GM23338 (cell line): ENCODE measurements at regions not wholly inside any gene's neighbourhood (a gene's known extent, or its start where the extent isn't known, plus 50 kb on each side); places are given as distances from the start of the nearest gene placed in this dataset.

Source experiments
- ATAC-seq: fragments of 200-7000 bp; cut with Tn5 transposase; 3 replicates; pipeline ENCODE4 v1.9.1; 2020
- DNase-seq: peaks from one replicate; pipeline ENCODE4 v3.0.0-alpha.2; 2015; ENCODE audit warnings: low spot score
- H2AFZ ChIP-seq: fragments of 200-600 bp; sonication (generic); 2 replicates; pipeline ENCODE4 v1.8.0; 2016; ENCODE audit warnings: antibody characterized with exemption, mild to moderate bottlenecking, moderate library complexity
- H3F3A ChIP-seq: fragments of 200-600 bp; sonication (generic); replicated peaks from 2 replicates; pipeline ENCODE4 v1.8.0; 2017; ENCODE audit warnings: antibody characterized with exemption, mixed run types, low read depth
- H3K27ac ChIP-seq: fragments of 200-600 bp; sonication (generic); 2 replicates; pipeline ENCODE4 v1.6.1; 2016; ENCODE audit warnings: low read depth
- H3K27me3 ChIP-seq: fragments of 200-600 bp; sonication (generic); 2 replicates; pipeline ENCODE4 v1.8.0; 2016; ENCODE audit warnings: mild to moderate bottlenecking, mixed run types, moderate library complexity; ENCODE audit not compliant: insufficient read depth
- H3K36me3 ChIP-seq: fragments of 200-600 bp; sonication (generic); 2 replicates; pipeline ENCODE4 v1.8.0; 2016; ENCODE audit warnings: mild to moderate bottlenecking; ENCODE audit not compliant: insufficient read depth
- H3K4me1 ChIP-seq: fragments of 200-600 bp; sonication (generic); 2 replicates; pipeline ENCODE4 v1.8.0; 2016; ENCODE audit warnings: mild to moderate bottlenecking, moderate library complexity; ENCODE audit not compliant: insufficient read depth
- H3K4me2 ChIP-seq: fragments of 200-600 bp; sonication (generic); 2 replicates; pipeline ENCODE4 v1.7.1; 2017; ENCODE audit warnings: mixed run types
- H3K4me3 ChIP-seq: fragments of 200-600 bp; sonication (generic); 2 replicates; pipeline ENCODE4 v1.6.1; 2016; ENCODE audit warnings: mixed run types
- H3K79me2 ChIP-seq: fragments of 200-600 bp; sonication (generic); replicated peaks from 2 replicates; pipeline ENCODE4 v1.8.0; 2017; ENCODE audit warnings: mild to moderate bottlenecking; ENCODE audit not compliant: insufficient read depth
- H3K9me2 ChIP-seq: fragments of 200-600 bp; sonication (generic); 2 replicates; pipeline ENCODE4 v1.8.0; 2017; ENCODE audit not compliant: insufficient read depth
- H4K20me1 ChIP-seq: fragments of 200-600 bp; sonication (generic); replicated peaks from 2 replicates; pipeline ENCODE4 v1.8.0; 2017; ENCODE audit warnings: mild to moderate bottlenecking; ENCODE audit not compliant: insufficient read depth
- H3K27ac Mint-ChIP-seq: 2 replicates; pipeline ENCODE4 v1.8.0; 2020; ENCODE audit warnings: inconsistent platforms, mild to moderate bottlenecking, moderate library complexity, mixed read lengths
- H3K27me3 Mint-ChIP-seq: 3 replicates; pipeline ENCODE4 v1.8.0; 2022; ENCODE audit warnings: low read depth, mild to moderate bottlenecking, moderate library complexity, mixed read lengths, inconsistent platforms; ENCODE audit not compliant: insufficient read depth, poor library complexity
- H3K36me3 Mint-ChIP-seq: 3 replicates; pipeline ENCODE4 v1.8.0; 2021; ENCODE audit warnings: low read depth, mild to moderate bottlenecking, inconsistent platforms, moderate library complexity, mixed read lengths
- H3K4me1 Mint-ChIP-seq: 3 replicates; pipeline ENCODE4 v1.8.0; 2020; ENCODE audit warnings: mild to moderate bottlenecking, inconsistent platforms, mixed read lengths
- H3K4me3 Mint-ChIP-seq: 3 replicates; pipeline ENCODE4 v1.8.0; 2021; ENCODE audit warnings: moderate library complexity, mild to moderate bottlenecking, inconsistent platforms, mixed read lengths
- H3K9me3 Mint-ChIP-seq: 3 replicates; pipeline ENCODE4 v1.8.0; 2020; ENCODE audit warnings: moderate library complexity, mild to moderate bottlenecking, inconsistent platforms, mixed read lengths
- CREB1 ChIP-seq: fragments of 250-450 bp; sonication (Bioruptor Pico); IDR thresholded peaks from 2 replicates; pipeline ENCODE4 v1.5.0; 2020; ENCODE audit warnings: low read depth, mild to moderate bottlenecking, moderate library complexity
- EZH2 ChIP-seq: fragments of 200-600 bp; sonication (generic); IDR thresholded peaks from one replicate; pipeline ENCODE4 v1.8.0; 2017; ENCODE audit warnings: antibody characterized with exemption, mild to moderate bottlenecking, low read depth; ENCODE audit not compliant: unreplicated experiment
- EZH2phosphoT487 ChIP-seq: fragments of 200-600 bp; sonication (generic); IDR thresholded peaks from one replicate; pipeline ENCODE4 v1.8.1; 2018; ENCODE audit warnings: antibody characterized with exemption; ENCODE audit not compliant: unreplicated experiment
- JUNB ChIP-seq: IDR thresholded peaks from one replicate; pipeline ENCODE4 v1.6.1; 2016; ENCODE audit warnings: antibody characterized with exemption; ENCODE audit not compliant: unreplicated experiment
- POLR2AphosphoS5 ChIP-seq: IDR thresholded peaks from 2 replicates; pipeline ENCODE4 v1.6.1; 2016; ENCODE audit warnings: antibody characterized with exemption, low read depth
- STAT1 ChIP-seq: IDR thresholded peaks from one replicate; pipeline ENCODE4 v1.6.1; 2016; ENCODE audit warnings: antibody characterized with exemption; ENCODE audit not compliant: unreplicated experiment
- ZNF114 ChIP-seq: fragments of 250-450 bp; sonication (Bioruptor Pico); IDR thresholded peaks from 2 replicates; pipeline ENCODE4 v1.5.0; 2020; ENCODE audit warnings: mild to moderate bottlenecking, moderate library complexity
- ZNF331 ChIP-seq: fragments of 250-450 bp; sonication (Bioruptor Pico); IDR thresholded peaks from 2 replicates; pipeline ENCODE4 v1.5.0; 2020; ENCODE audit warnings: low read depth, mild to moderate bottlenecking, moderate library complexity
- TF ChIP-seq, protein P1 (sequence below): IDR thresholded peaks from one replicate; pipeline ENCODE4 v1.6.1; 2018; ENCODE audit warnings: antibody characterized with exemption; ENCODE audit not compliant: unreplicated experiment
- TF ChIP-seq, protein P2 (sequence below), 2 experiments: fragments of 200-600 bp in 1 of 2; sonication (generic) in 1 of 2; conservative IDR thresholded peaks; 2 replicates each; pipeline versions ENCODE4 v1.5.1 to v1.6.1; 2016 to 2017; ENCODE audit warnings: antibody characterized with exemption in 2 of 2, low read depth in 2 of 2, mild to moderate bottlenecking in 2 of 2, moderate library complexity in 1 of 2
- TF ChIP-seq, protein P3 (sequence below): IDR thresholded peaks from 2 replicates; pipeline ENCODE4 v1.6.1; 2016; ENCODE audit warnings: antibody characterized with exemption
- TF ChIP-seq, protein P4 (sequence below): fragments of 250-450 bp; sonication (Bioruptor Pico); IDR thresholded peaks from 2 replicates; pipeline ENCODE4 v1.5.0; 2020; ENCODE audit warnings: mild to moderate bottlenecking, moderate library complexity

DNA sequence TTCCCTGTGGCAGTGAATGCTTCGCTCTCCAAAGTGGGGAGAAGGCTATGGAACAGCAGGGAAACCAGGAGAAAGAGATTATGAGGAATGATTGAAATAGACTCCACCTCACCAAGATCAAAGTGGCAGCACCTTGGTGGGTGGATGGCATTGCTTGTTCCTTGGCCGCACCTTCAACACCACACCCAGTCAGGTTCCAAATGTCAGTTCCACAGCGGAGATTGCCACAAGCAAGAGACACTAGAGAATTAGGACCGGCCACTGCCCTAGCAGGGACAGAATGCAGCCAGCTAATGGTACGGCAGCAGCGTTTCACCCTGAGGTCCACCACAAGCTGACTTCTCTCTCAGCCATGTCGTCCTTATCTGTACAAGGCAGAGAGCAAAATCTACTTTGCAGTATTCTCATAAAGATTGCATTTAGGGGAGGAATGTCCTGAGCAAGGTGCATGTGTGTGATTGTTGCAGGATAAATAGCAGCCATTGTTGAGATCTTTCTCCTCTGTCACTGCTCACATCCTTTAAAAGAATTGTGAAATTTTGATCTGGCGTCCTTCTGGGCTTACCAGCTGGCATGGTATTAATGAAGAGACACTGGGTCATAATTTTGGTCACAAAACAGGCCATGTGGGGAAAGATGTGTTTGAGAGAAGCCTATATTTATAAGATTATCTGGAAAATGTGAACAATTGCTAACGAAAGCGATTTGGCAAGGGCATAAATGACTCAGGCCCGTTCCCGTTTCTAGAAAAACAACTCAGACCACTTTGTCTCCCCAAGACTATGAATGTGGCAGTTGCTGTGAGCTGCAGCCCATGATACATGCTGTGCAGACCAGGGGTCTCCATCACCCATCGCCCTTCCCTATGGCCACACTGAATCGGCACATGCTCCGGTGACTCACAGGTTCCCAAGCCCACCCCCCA is 228.6 kb upstream of the ID2 start:
- H3K9me3 Mint-ChIP-seq = peaks cover 13% of the 10 kb centered on the region
- no peak overlapping the region for H3K4me3 Mint-ChIP-seq
- no peak overlapping the region for H2AFZ ChIP-seq
- no peaks in the 10 kb centered on the region for H4K20me1 ChIP-seq
- H3K79me2 ChIP-seq = no peaks in the 10 kb centered on the region
- H3K27ac ChIP-seq = no peak overlapping the region
- 0 out of 2 replicates have a peak, but pooled peaks cover 4% of the 10 kb centered on the region for H3K9me2 ChIP-seq
- no peaks in the 10 kb centered on the region for H3K36me3 ChIP-seq
- H3K36me3 Mint-ChIP-seq = 0 out of 3 replicates have a peak, but pooled peaks cover 3% of the 10 kb centered on the region
- no peak overlapping the region for H3K27ac Mint-ChIP-seq
- H3K27me3 Mint-ChIP-seq = no peaks in the 10 kb centered on the region
- H3K27me3 ChIP-seq = no peaks in the 10 kb centered on the region; the same call in 1 of the 2 replicates
- H3K4me1 Mint-ChIP-seq = peaks cover 8% of the 10 kb centered on the region
- peaks cover 7% of the 10 kb centered on the region; the same call in 1 of the 2 replicates for H3K4me1 ChIP-seq
- H3K4me3 ChIP-seq = no peak overlapping the region
- no peaks in the 10 kb centered on the region for H3F3A ChIP-seq
- TF ChIP-seq EZH2phosphoT487 = no peak
- TF ChIP-seq, protein P1, sequence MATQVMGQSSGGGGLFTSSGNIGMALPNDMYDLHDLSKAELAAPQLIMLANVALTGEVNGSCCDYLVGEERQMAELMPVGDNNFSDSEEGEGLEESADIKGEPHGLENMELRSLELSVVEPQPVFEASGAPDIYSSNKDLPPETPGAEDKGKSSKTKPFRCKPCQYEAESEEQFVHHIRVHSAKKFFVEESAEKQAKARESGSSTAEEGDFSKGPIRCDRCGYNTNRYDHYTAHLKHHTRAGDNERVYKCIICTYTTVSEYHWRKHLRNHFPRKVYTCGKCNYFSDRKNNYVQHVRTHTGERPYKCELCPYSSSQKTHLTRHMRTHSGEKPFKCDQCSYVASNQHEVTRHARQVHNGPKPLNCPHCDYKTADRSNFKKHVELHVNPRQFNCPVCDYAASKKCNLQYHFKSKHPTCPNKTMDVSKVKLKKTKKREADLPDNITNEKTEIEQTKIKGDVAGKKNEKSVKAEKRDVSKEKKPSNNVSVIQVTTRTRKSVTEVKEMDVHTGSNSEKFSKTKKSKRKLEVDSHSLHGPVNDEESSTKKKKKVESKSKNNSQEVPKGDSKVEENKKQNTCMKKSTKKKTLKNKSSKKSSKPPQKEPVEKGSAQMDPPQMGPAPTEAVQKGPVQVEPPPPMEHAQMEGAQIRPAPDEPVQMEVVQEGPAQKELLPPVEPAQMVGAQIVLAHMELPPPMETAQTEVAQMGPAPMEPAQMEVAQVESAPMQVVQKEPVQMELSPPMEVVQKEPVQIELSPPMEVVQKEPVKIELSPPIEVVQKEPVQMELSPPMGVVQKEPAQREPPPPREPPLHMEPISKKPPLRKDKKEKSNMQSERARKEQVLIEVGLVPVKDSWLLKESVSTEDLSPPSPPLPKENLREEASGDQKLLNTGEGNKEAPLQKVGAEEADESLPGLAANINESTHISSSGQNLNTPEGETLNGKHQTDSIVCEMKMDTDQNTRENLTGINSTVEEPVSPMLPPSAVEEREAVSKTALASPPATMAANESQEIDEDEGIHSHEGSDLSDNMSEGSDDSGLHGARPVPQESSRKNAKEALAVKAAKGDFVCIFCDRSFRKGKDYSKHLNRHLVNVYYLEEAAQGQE = no peak
- TF ChIP-seq CREB1 (CRISPR knock-in tag) = no peak
- TF ChIP-seq STAT1 = no peak
- no peak for TF ChIP-seq POLR2AphosphoS5
- no peak for TF ChIP-seq EZH2
- TF ChIP-seq JUNB = no peak
- TF ChIP-seq ZNF114 (CRISPR knock-in tag) = no peak
- TF ChIP-seq, protein P2, sequence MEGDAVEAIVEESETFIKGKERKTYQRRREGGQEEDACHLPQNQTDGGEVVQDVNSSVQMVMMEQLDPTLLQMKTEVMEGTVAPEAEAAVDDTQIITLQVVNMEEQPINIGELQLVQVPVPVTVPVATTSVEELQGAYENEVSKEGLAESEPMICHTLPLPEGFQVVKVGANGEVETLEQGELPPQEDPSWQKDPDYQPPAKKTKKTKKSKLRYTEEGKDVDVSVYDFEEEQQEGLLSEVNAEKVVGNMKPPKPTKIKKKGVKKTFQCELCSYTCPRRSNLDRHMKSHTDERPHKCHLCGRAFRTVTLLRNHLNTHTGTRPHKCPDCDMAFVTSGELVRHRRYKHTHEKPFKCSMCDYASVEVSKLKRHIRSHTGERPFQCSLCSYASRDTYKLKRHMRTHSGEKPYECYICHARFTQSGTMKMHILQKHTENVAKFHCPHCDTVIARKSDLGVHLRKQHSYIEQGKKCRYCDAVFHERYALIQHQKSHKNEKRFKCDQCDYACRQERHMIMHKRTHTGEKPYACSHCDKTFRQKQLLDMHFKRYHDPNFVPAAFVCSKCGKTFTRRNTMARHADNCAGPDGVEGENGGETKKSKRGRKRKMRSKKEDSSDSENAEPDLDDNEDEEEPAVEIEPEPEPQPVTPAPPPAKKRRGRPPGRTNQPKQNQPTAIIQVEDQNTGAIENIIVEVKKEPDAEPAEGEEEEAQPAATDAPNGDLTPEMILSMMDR (conservative IDR thresholded peaks at IDR 0.05; ENCODE audit: low read depth in 2 of 2) = no peak
- TF ChIP-seq, protein P3, sequence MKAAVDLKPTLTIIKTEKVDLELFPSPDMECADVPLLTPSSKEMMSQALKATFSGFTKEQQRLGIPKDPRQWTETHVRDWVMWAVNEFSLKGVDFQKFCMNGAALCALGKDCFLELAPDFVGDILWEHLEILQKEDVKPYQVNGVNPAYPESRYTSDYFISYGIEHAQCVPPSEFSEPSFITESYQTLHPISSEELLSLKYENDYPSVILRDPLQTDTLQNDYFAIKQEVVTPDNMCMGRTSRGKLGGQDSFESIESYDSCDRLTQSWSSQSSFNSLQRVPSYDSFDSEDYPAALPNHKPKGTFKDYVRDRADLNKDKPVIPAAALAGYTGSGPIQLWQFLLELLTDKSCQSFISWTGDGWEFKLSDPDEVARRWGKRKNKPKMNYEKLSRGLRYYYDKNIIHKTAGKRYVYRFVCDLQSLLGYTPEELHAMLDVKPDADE = no peak
- no peak for TF ChIP-seq ZNF331 (CRISPR knock-in tag)
- TF ChIP-seq, protein P4, sequence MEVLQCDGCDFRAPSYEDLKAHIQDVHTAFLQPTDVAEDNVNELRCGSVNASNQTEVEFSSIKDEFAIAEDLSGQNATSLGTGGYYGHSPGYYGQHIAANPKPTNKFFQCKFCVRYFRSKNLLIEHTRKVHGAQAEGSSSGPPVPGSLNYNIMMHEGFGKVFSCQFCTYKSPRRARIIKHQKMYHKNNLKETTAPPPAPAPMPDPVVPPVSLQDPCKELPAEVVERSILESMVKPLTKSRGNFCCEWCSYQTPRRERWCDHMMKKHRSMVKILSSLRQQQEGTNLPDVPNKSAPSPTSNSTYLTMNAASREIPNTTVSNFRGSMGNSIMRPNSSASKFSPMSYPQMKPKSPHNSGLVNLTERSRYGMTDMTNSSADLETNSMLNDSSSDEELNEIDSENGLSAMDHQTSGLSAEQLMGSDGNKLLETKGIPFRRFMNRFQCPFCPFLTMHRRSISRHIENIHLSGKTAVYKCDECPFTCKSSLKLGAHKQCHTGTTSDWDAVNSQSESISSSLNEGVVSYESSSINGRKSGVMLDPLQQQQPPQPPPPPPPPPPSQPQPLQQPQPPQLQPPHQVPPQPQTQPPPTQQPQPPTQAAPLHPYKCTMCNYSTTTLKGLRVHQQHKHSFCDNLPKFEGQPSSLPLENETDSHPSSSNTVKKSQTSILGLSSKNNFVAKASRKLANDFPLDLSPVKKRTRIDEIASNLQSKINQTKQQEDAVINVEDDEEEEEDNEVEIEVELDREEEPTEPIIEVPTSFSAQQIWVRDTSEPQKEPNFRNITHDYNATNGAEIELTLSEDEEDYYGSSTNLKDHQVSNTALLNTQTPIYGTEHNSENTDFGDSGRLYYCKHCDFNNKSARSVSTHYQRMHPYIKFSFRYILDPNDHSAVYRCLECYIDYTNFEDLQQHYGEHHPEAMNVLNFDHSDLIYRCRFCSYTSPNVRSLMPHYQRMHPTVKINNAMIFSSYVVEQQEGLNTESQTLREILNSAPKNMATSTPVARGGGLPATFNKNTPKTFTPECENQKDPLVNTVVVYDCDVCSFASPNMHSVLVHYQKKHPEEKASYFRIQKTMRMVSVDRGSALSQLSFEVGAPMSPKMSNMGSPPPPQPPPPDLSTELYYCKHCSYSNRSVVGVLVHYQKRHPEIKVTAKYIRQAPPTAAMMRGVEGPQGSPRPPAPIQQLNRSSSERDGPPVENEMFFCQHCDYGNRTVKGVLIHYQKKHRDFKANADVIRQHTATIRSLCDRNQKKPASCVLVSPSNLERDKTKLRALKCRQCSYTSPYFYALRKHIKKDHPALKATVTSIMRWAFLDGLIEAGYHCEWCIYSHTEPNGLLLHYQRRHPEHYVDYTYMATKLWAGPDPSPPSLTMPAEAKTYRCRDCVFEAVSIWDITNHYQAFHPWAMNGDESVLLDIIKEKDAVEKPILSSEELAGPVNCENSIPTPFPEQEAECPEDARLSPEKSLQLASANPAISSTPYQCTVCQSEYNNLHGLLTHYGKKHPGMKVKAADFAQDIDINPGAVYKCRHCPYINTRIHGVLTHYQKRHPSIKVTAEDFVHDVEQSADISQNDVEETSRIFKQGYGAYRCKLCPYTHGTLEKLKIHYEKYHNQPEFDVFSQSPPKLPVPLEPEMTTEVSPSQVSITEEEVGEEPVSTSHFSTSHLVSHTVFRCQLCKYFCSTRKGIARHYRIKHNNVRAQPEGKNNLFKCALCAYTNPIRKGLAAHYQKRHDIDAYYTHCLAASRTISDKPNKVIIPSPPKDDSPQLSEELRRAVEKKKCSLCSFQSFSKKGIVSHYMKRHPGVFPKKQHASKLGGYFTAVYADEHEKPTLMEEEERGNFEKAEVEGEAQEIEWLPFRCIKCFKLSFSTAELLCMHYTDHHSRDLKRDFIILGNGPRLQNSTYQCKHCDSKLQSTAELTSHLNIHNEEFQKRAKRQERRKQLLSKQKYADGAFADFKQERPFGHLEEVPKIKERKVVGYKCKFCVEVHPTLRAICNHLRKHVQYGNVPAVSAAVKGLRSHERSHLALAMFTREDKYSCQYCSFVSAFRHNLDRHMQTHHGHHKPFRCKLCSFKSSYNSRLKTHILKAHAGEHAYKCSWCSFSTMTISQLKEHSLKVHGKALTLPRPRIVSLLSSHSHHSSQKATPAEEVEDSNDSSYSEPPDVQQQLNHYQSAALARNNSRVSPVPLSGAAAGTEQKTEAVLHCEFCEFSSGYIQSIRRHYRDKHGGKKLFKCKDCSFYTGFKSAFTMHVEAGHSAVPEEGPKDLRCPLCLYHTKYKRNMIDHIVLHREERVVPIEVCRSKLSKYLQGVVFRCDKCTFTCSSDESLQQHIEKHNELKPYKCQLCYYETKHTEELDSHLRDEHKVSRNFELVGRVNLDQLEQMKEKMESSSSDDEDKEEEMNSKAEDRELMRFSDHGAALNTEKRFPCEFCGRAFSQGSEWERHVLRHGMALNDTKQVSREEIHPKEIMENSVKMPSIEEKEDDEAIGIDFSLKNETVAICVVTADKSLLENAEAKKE = no peak
- no peak for DNase-seq
- ATAC-seq = no peak
- H3K4me2 ChIP-seq = no peak overlapping the region
